ENCODE measurements at regions not wholly inside any gene's neighbourhood (a gene's known extent, or its start where the extent isn't known, plus 50 kb on each side); places are given as distances from the start of the nearest gene placed in this dataset.

- Histone ChIP-seq H4K20me1 (ENCODE audit: low read depth, low read length) (no peaks in the 10 kb centered on the region), H2AFZ (ENCODE audit: low read depth, low read length, severe bottlenecking) (no peak overlapping the region), H3K9me3 (ENCODE audit: insufficient read depth, low read length) (peaks cover 10% of the 10 kb centered on the region; the same call in 1 of the 2 replicates), H3K36me3 (ENCODE audit: low read length) (no peaks in the 10 kb centered on the region), H3F3A (ENCODE audit: insufficient read depth) (no peaks in the 10 kb centered on the region), H3K4me3 (ENCODE audit: insufficient read depth, low read length, poor library complexity, severe bottlenecking) (no peak overlapping the region), H3K9ac (ENCODE audit: low read length) (no peak overlapping the region), H3K27ac (ENCODE audit: low read depth, low read length) (no peak overlapping the region), H3K4me2 (ENCODE audit: low read depth, low read length, poor library complexity, severe bottlenecking) (no peak overlapping the region), H3K79me2 (ENCODE audit: insufficient read depth, low read length) (no peaks in the 10 kb centered on the region), H3K9me2 (replicated peaks; ENCODE audit: insufficient read depth, low read length) (no peaks in the 10 kb centered on the region), H3K27me3 (ENCODE audit: low read length) (no peaks in the 10 kb centered on the region)
- TF ChIP-seq, protein P1, sequence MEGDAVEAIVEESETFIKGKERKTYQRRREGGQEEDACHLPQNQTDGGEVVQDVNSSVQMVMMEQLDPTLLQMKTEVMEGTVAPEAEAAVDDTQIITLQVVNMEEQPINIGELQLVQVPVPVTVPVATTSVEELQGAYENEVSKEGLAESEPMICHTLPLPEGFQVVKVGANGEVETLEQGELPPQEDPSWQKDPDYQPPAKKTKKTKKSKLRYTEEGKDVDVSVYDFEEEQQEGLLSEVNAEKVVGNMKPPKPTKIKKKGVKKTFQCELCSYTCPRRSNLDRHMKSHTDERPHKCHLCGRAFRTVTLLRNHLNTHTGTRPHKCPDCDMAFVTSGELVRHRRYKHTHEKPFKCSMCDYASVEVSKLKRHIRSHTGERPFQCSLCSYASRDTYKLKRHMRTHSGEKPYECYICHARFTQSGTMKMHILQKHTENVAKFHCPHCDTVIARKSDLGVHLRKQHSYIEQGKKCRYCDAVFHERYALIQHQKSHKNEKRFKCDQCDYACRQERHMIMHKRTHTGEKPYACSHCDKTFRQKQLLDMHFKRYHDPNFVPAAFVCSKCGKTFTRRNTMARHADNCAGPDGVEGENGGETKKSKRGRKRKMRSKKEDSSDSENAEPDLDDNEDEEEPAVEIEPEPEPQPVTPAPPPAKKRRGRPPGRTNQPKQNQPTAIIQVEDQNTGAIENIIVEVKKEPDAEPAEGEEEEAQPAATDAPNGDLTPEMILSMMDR (IDR thresholded peaks at IDR 0.05; ENCODE audit: insufficient read depth, low read length, poor library complexity, severe bottlenecking) = no peak
- TF ChIP-seq EZH2phosphoT487 (conservative IDR thresholded peaks at IDR 0.05; ENCODE audit: low read length) = no peak
These were observed 63.0 kb upstream of the ETS2 start for GRCh38 chr21:38742580-38743260.

- TF ChIP-seq, protein P1 (IDR thresholded peaks at IDR 0.05; ENCODE audit: insufficient read depth, low read length, poor library complexity, severe bottlenecking) = no peak
- TF ChIP-seq EZH2phosphoT487 (conservative IDR thresholded peaks at IDR 0.05; ENCODE audit: low read length) = no peak
These were observed 61.8 kb upstream of the ETS2 start for GRCh38 chr21:38743772-38744529.

GRCh38 chr21:38744861-38745260, 60.9 kb upstream of the ETS2 start:
- no peak overlapping the region for H3K4me2 ChIP-seq (ENCODE audit: low read depth, low read length, poor library complexity, severe bottlenecking)

More at GRCh38 chr21:38743772-38744529, 61.8 kb upstream of the ETS2 start:
- Histone ChIP-seq H3F3A (ENCODE audit: insufficient read depth) (no peaks in the 10 kb centered on the region), H3K79me2 (ENCODE audit: insufficient read depth, low read length) (no peaks in the 10 kb centered on the region), H3K36me3 (ENCODE audit: low read length) (no peaks in the 10 kb centered on the region), H3K4me3 (ENCODE audit: insufficient read depth, low read length, poor library complexity, severe bottlenecking) (no peak overlapping the region), H3K4me2 (ENCODE audit: low read depth, low read length, poor library complexity, severe bottlenecking) (no peak overlapping the region), H3K9ac (ENCODE audit: low read length) (no peak overlapping the region), H3K9me2 (replicated peaks; ENCODE audit: insufficient read depth, low read length) (no peaks in the 10 kb centered on the region), H3K9me3 (ENCODE audit: insufficient read depth, low read length) (no peaks in the 10 kb centered on the region), H3K27me3 (ENCODE audit: low read length) (no peaks in the 10 kb centered on the region), H3K27ac (ENCODE audit: low read depth, low read length) (no peak overlapping the region), H2AFZ (ENCODE audit: low read depth, low read length, severe bottlenecking) (no peak overlapping the region), H4K20me1 (ENCODE audit: low read depth, low read length) (no peaks in the 10 kb centered on the region)

More at GRCh38 chr21:38744861-38745260, 60.9 kb upstream of the ETS2 start:
- no peaks in the 10 kb centered on the region for H3K79me2 ChIP-seq (ENCODE audit: insufficient read depth, low read length)
- no peak overlapping the region for H3K4me3 ChIP-seq (ENCODE audit: insufficient read depth, low read length, poor library complexity, severe bottlenecking)
- no peaks in the 10 kb centered on the region for H3F3A ChIP-seq (ENCODE audit: insufficient read depth)
- no peaks in the 10 kb centered on the region for H3K27me3 ChIP-seq (ENCODE audit: low read length)
- no peak overlapping the region for H3K27ac ChIP-seq (ENCODE audit: low read depth, low read length)
- no peak overlapping the region for H2AFZ ChIP-seq (ENCODE audit: low read depth, low read length, severe bottlenecking)
- no peak for TF ChIP-seq EZH2phosphoT487 (conservative IDR thresholded peaks at IDR 0.05; ENCODE audit: low read length)
- TF ChIP-seq, protein P1 (IDR thresholded peaks at IDR 0.05; ENCODE audit: insufficient read depth, low read length, poor library complexity, severe bottlenecking) = no peak
- no peak overlapping the region for H3K9ac ChIP-seq (ENCODE audit: low read length)
- H3K9me3 ChIP-seq (ENCODE audit: insufficient read depth, low read length) = no peaks in the 10 kb centered on the region
- no peaks in the 10 kb centered on the region for H4K20me1 ChIP-seq (ENCODE audit: low read depth, low read length)
- no peaks in the 10 kb centered on the region for H3K36me3 ChIP-seq (ENCODE audit: low read length)
- H3K9me2 ChIP-seq (replicated peaks; ENCODE audit: insufficient read depth, low read length) = no peaks in the 10 kb centered on the region

Measured in SU-DHL-6 (cell line).